NB4 (cell line): ENCODE measurements at regions not wholly inside any gene's neighbourhood (a gene's known extent, or its start where the extent isn't known, plus 50 kb on each side); places are given as distances from the start of the nearest gene placed in this dataset.
"Not testable (repeated sequence)": the region's sequence is repeated elsewhere in the genome, so short reads cannot be mapped to it uniquely, and the experiment has no call there.

Experiments
- DNase-seq: peaks from one replicate; pipeline ENCODE4 v3.0.0; 2010; ENCODE audit warnings: low read depth
- H3K4me3 ChIP-seq: one replicate; pipeline ENCODE4 v1.5.1; 2011; ENCODE audit warnings: mild to moderate bottlenecking, low read depth, low read length, moderate library complexity
- MYC ChIP-seq: IDR thresholded peaks from 2 replicates; pipeline ENCODE4 v1.6.1; 2011; ENCODE audit warnings: low read depth, low read length
- POLR2A ChIP-seq: IDR thresholded peaks from 2 replicates; pipeline ENCODE4 v1.6.1; 2011; ENCODE audit warnings: mild to moderate bottlenecking; ENCODE audit not compliant: insufficient read length; ENCODE audit errors: extremely low read depth
- TF ChIP-seq, protein P1 (sequence below): IDR thresholded peaks from 2 replicates; pipeline ENCODE4 v1.6.1; 2011; ENCODE audit warnings: low read depth, low read length
- TF ChIP-seq, protein P2 (sequence below): IDR thresholded peaks from one replicate; pipeline ENCODE4 v1.5.1; 2012; ENCODE audit warnings: low read depth, low read length

DNA sequence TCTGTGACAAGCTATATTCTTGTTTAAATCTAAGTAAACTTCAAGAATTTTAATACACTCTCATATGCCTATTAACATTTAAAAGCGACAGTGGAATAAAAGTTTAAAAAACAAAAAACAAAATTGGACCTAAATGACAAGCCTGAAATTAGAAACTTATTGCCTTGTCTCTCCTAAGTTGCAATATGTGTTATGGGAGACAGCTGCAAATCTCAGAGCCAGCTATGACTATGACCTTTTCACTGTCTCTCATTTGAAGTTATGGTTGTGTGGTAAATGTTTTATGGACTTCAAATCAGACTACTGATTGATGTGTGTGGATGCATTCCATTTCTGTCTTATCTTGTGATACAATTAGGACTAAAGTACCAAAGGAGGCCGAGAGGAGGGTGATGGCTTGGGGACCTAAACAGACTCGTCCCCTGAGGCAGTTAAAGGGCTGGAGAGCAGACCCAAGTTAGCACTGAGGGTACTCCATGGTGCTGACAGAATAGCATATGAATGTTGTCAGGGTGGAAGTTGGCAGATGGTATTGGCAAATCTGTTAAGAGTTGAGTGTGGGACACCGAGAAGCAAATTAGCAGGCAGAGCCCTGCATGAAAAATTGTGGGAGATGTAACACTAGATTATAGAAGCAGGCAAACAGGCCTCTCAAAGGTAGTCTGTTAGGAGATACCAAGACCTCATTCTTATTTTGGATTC lies 930.1 kb upstream of the MAN1A1 start:
- no peak for DNase-seq

DNA sequence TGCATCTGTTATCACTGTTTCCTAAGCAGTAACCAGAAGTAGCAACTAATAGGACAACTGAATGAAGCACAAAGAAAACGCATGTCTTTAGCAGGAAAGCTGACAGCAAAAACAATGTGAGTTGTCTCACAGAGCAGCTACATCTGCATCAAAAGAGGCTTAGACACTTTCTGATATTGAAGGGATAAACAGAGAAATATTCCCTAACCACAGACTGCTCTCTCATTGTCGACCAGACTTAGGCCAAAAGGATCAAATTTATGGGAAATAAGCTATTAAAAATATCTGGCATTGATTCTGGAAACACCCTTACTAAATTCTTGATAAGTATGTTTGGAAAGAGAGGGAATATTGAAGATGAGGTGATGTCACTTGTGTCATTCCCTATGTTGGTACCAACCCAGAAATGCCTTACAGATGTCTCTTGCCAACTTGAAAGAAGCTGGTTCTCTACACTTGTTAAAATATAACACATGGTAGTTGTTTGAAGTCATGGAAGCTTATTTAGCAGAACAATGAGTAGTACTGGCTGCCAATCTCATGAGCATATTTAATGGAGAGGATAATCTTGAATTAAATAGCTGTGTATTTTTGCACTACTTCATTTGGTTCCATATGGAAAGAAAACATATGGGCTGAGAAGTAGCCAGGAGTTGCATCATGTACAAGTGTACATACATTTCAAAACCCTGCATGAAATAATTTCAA lies 929.3 kb upstream of the MAN1A1 start:
- H3K4me3 ChIP-seq: no peak overlapping the region
- no peak for TF ChIP-seq MYC
- no peak for TF ChIP-seq POLR2A
- TF ChIP-seq, protein P1, sequence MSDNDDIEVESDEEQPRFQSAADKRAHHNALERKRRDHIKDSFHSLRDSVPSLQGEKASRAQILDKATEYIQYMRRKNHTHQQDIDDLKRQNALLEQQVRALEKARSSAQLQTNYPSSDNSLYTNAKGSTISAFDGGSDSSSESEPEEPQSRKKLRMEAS: no peak
- TF ChIP-seq, protein P2, sequence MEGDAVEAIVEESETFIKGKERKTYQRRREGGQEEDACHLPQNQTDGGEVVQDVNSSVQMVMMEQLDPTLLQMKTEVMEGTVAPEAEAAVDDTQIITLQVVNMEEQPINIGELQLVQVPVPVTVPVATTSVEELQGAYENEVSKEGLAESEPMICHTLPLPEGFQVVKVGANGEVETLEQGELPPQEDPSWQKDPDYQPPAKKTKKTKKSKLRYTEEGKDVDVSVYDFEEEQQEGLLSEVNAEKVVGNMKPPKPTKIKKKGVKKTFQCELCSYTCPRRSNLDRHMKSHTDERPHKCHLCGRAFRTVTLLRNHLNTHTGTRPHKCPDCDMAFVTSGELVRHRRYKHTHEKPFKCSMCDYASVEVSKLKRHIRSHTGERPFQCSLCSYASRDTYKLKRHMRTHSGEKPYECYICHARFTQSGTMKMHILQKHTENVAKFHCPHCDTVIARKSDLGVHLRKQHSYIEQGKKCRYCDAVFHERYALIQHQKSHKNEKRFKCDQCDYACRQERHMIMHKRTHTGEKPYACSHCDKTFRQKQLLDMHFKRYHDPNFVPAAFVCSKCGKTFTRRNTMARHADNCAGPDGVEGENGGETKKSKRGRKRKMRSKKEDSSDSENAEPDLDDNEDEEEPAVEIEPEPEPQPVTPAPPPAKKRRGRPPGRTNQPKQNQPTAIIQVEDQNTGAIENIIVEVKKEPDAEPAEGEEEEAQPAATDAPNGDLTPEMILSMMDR: no peak
- DNase-seq: no peak

More for the DNA sequence above, 930.1 kb upstream of the MAN1A1 start:
- no peak for TF ChIP-seq MYC
- TF ChIP-seq, protein P1: no peak
- TF ChIP-seq, protein P2: no peak
- no peak for TF ChIP-seq POLR2A
- H3K4me3 ChIP-seq: no peak overlapping the region

DNA sequence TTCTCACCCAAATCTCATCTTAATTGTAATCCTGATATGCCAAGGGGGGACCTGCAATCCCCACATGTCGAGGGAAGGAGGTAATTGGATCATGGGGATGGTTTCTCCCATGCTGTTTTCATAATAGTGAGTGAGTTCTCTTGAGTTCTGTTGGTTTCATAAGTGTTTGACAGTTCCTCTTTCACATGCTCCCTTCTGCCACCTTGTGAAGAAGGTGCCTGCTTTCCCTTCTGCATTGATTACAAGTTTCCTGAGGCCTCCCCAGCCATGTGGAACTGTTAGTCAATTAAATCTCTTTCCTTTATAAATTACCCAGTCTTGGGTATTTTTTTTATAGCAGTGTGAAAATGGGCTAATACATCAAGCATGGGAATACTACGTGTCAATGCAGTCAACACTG lies 925.0 kb upstream of the MAN1A1 start:
- TF ChIP-seq MYC: no peak
- TF ChIP-seq, protein P1: no peak
- TF ChIP-seq, protein P2: no peak
- TF ChIP-seq POLR2A: no peak
- no peak overlapping the region for H3K4me3 ChIP-seq
- DNase-seq: no peak

DNA sequence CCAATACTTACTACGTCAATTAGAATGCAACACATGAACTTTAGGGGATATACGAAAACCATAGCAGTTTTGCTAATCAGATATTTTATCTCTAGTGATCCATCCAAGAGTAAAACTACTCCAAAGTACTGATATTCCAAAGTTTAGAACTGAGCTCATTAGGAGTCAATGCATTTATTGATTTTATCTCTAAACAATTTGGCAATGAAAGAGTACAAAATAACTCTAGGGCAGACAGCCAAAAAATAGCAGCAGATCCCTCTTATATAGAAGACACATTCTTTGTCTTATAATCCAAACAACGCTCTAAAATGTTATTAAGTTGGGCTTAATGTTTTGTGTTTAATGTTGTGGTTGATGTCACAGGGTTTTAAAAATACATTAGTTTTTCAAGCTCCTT lies 923.9 kb upstream of the MAN1A1 start:
- H3K4me3 ChIP-seq: no peak overlapping the region
- TF ChIP-seq POLR2A (no peak), MYC (no peak)
- TF ChIP-seq, protein P2: no peak
- TF ChIP-seq, protein P1: no peak
- no peak for DNase-seq

DNA sequence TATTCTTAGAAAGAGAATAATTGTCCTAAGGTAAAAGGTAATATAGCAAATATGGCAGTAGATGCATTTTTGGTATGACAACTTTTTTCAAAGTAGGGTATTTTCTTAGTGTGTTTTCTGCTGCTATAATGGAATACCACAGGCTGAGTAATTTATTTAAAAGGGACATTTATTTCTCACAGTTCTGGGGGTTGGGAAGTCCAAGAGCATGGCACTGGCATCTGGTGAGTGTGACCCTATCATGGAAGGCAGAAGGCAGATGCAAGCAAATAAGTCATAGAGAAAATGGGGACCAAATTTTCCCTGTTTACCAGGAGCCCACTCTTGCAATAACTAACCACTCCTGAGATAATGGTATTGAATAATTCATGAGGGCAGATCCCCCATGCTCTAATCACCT lies 922.5 kb upstream of the MAN1A1 start:
- TF ChIP-seq, protein P2: no peak
- TF ChIP-seq MYC (no peak), POLR2A (no peak)
- TF ChIP-seq, protein P1: no peak
- no peak overlapping the region for H3K4me3 ChIP-seq
- DNase-seq: no peak

DNA sequence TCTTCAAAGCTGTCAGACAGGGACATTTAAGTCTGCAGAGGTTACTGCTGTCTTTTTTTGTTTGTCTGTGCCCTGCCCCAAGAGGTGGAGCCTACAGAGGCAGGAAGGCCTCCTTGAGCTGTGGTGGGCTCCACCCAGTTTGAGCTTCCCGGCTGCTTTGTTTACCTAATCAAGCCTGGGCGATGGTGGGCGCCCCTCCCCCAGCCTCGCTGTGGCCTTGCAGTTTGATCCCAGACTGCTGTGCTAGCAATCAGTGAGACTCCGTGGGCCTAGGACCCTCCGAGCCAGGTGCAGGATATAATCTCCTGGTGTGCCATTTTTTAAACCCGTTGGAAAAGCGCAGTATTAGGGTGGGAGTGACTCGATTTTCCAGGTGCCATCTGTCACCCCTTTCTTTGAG lies 918.7 kb upstream of the MAN1A1 start:
- not testable (repeated sequence) for H3K4me3 ChIP-seq, DNase-seq
